Kidney epithelial cell (primary cell): ENCODE measurements at regions not wholly inside any gene's neighbourhood (a gene's known extent, or its start where the extent isn't known, plus 50 kb on each side); places are given as distances from the start of the nearest gene placed in this dataset.
"Not testable (repeated sequence)": the region's sequence is repeated elsewhere in the genome, so short reads cannot be mapped to it uniquely, and the experiment has no call there.

Experiments used
- DNase-seq: peaks from one replicate; pipeline ENCODE4 v3.0.0-alpha.2; 2010; ENCODE audit warnings: low read depth
- H3K27me3 ChIP-seq: 2 replicates; pipeline ENCODE4 v1.6.0; 2011; ENCODE audit warnings: low read length; ENCODE audit not compliant: control insufficient read depth, insufficient read depth
- H3K36me3 ChIP-seq: 2 replicates; pipeline ENCODE4 v1.5.1; 2011; ENCODE audit warnings: low read length; ENCODE audit not compliant: control insufficient read depth, insufficient read depth
- H3K4me3 ChIP-seq: 2 replicates; pipeline ENCODE4 v1.5.1; 2011; ENCODE audit warnings: low read depth, mild to moderate bottlenecking, control low read depth, low read length
- CTCF ChIP-seq: IDR thresholded peaks from 2 replicates; pipeline ENCODE4 v1.5.1; 2011; ENCODE audit warnings: mild to moderate bottlenecking, moderate library complexity, low read length, control low read depth, inconsistent platforms; ENCODE audit not compliant: insufficient read depth, poor library complexity, severe bottlenecking

GRCh38 chr12:89828575-89828974, 119.9 kb upstream of the ATP2B1 start:
- H3K27me3 ChIP-seq, result no peaks in the 10 kb centered on the region
- no peak overlapping the region for H3K4me3 ChIP-seq
- TF ChIP-seq CTCF, result no peak
- no peaks in the 10 kb centered on the region for H3K36me3 ChIP-seq
- no peak for DNase-seq

GRCh38 chr12:89827592-89827991, 119.0 kb upstream of the ATP2B1 start:
- H3K36me3 ChIP-seq, result no peaks in the 10 kb centered on the region
- no peak for DNase-seq
- no peak for TF ChIP-seq CTCF
- no peaks in the 10 kb centered on the region for H3K27me3 ChIP-seq
- no peak overlapping the region for H3K4me3 ChIP-seq

- DNase-seq, result no peak
- no peak for TF ChIP-seq CTCF
- Histone ChIP-seq H3K4me3 (no peak overlapping the region), H3K27me3 (no peaks in the 10 kb centered on the region), H3K36me3 (no peaks in the 10 kb centered on the region)
These were observed 117.8 kb upstream of the ATP2B1 start for GRCh38 chr12:89826468-89826867.

- Histone ChIP-seq H3K4me3 (no peak overlapping the region), H3K36me3 (no peaks in the 10 kb centered on the region), H3K27me3 (no peaks in the 10 kb centered on the region)
- DNase-seq, result no peak
- TF ChIP-seq CTCF, result no peak
These were observed 117.2 kb upstream of the ATP2B1 start for GRCh38 chr12:89825591-89826449.

GRCh38 chr12:89824822-89825221, 116.2 kb upstream of the ATP2B1 start:
- no peak overlapping the region for H3K4me3 ChIP-seq
- no peak for TF ChIP-seq CTCF
- H3K27me3 ChIP-seq, result no peaks in the 10 kb centered on the region
- no peak for DNase-seq
- H3K36me3 ChIP-seq, result no peaks in the 10 kb centered on the region

- DNase-seq, H3K36me3 ChIP-seq, H3K27me3 ChIP-seq, H3K4me3 ChIP-seq: not testable (repeated sequence)
These were observed 114.4 kb upstream of the ATP2B1 start for GRCh38 chr12:89822992-89823391.
